SH-SY5Y (cell line): ENCODE measurements at regions not wholly inside any gene's neighbourhood (a gene's known extent, or its start where the extent isn't known, plus 50 kb on each side); places are given as distances from the start of the nearest gene placed in this dataset.

ENCODE experiments used
- GATA2 ChIP-seq: IDR thresholded peaks from 2 replicates; pipeline ENCODE4 v1.6.1; 2011; ENCODE audit warnings: mild to moderate bottlenecking, low read depth, low read length
- GATA3 ChIP-seq: IDR thresholded peaks from 2 replicates; pipeline ENCODE4 v1.6.1; 2011; ENCODE audit warnings: low read depth, mild to moderate bottlenecking, low read length, moderate library complexity

DNA sequence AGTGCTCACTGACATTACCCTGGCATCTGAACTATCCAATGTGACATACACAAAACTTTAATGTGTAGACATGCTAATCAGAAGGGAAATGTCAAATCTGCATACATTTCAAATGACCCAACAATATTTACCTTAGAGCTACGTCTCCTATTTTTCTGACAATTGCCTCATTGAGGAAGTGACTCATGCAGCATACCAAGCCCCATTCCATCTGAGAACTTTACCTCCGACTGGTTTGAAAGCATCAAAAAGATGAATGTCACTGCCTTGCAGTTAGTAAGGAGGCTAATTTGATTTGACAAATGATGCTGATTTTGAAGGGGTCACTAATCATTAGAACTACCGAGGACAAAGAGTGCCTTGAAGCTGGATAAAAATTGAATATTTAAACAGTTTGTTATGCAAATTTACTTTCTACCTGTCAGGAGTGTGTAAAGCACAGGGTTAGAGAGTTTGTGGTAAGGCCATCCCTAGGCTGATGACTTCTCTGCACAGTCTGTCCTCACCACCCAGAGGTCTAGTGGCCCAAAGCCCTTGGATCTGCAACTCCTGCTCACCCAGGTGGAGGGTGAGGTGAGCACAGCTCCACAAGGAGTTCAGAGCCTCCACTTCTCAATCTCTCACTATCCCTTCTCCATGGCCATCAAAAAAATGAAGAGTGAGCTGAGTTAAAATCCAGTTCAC is 500.3 kb upstream of the C1orf87 start:
- TF ChIP-seq GATA2 = no peak
- no peak for TF ChIP-seq GATA3
